Erythroblast (primary cell): ENCODE measurements at regions not wholly inside any gene's neighbourhood (a gene's known extent, or its start where the extent isn't known, plus 50 kb on each side); places are given as distances from the start of the nearest gene placed in this dataset.
"Not testable (repeated sequence)": the region's sequence is repeated elsewhere in the genome, so short reads cannot be mapped to it uniquely, and the experiment has no call there.

ENCODE experiments used
- DNase-seq, 2 experiments: peaks; one replicate each; lab custom pipeline; 2025; lab: John Stamatoyannopoulos, UW
- GATA1 ChIP-seq: IDR thresholded peaks from 2 replicates; pipeline ENCODE4 v1.6.1; 2011; ENCODE audit warnings: low read depth, mild to moderate bottlenecking, control low read depth, low read length, moderate library complexity
- POLR2A ChIP-seq: IDR thresholded peaks from 2 replicates; pipeline ENCODE4 v1.6.1; 2011; ENCODE audit warnings: mild to moderate bottlenecking, low read length

- no peak for DNase-seq
- TF ChIP-seq GATA1 (no peak), POLR2A (no peak)
Measured at GRCh38 chr22:25346859-25347751, 127.7 kb downstream of the CRYBB2 start.

- TF ChIP-seq POLR2A (no peak), GATA1 (no peak)
- DNase-seq = no peak
Measured at GRCh38 chr22:25347752-25348102, 128.3 kb downstream of the CRYBB2 start.

- DNase-seq = no peak
- no peak for TF ChIP-seq POLR2A
- TF ChIP-seq GATA1 = no peak
Measured at GRCh38 chr22:25348391-25348790, 129.0 kb downstream of the CRYBB2 start.

- not testable (repeated sequence) for DNase-seq
Measured at GRCh38 chr22:25348996-25349395, 129.6 kb downstream of the CRYBB2 start.

- DNase-seq = no peak
- TF ChIP-seq GATA1 = no peak
- no peak for TF ChIP-seq POLR2A
Measured at GRCh38 chr22:25350551-25350971, 131.1 kb downstream of the CRYBB2 start.

GRCh38 chr22:25351631-25352293 lies 132.3 kb downstream of the CRYBB2 start:
- TF ChIP-seq GATA1 = no peak
- TF ChIP-seq POLR2A = no peak
- DNase-seq = no peak

- no peak for DNase-seq
- no peak for TF ChIP-seq POLR2A
- no peak for TF ChIP-seq GATA1
Measured at GRCh38 chr22:25352294-25352680, 132.8 kb downstream of the CRYBB2 start.

GRCh38 chr22:25353516-25354445 lies 134.3 kb downstream of the CRYBB2 start:
- DNase-seq = no peak
- TF ChIP-seq GATA1 (no peak), POLR2A (no peak)

GRCh38 chr22:25354456-25354855 lies 135.0 kb downstream of the CRYBB2 start:
- no peak for TF ChIP-seq GATA1
- TF ChIP-seq POLR2A = no peak
- DNase-seq = no peak

GRCh38 chr22:25357132-25357455 lies 137.7 kb downstream of the CRYBB2 start:
- TF ChIP-seq POLR2A (no peak), GATA1 (no peak)
- no peak for DNase-seq

GRCh38 chr22:25357606-25358420 lies 138.4 kb downstream of the CRYBB2 start:
- no peak for DNase-seq
- TF ChIP-seq GATA1 = no peak
- no peak for TF ChIP-seq POLR2A

- DNase-seq = no peak
- TF ChIP-seq POLR2A = no peak
- TF ChIP-seq GATA1 = no peak
Measured at GRCh38 chr22:25358421-25359170, 139.2 kb downstream of the CRYBB2 start.

GRCh38 chr22:25359601-25360261 lies 140.3 kb downstream of the CRYBB2 start:
- TF ChIP-seq GATA1 (no peak), POLR2A (no peak)
- DNase-seq = no peak
